ENCODE measurements at regions not wholly inside any gene's neighbourhood (a gene's known extent, or its start where the extent isn't known, plus 50 kb on each side); places are given as distances from the start of the nearest gene placed in this dataset.

GRCh38 chr12:126768517-126768916, 1498.5 kb upstream of the TMEM132C start:
- TF ChIP-seq GATA3 (IDR thresholded peaks at IDR 0.05; ENCODE audit: low read depth, low read length), result no peak
- TF ChIP-seq GATA2 (IDR thresholded peaks at IDR 0.05; ENCODE audit: low read depth, low read length), result no peak

DNA sequence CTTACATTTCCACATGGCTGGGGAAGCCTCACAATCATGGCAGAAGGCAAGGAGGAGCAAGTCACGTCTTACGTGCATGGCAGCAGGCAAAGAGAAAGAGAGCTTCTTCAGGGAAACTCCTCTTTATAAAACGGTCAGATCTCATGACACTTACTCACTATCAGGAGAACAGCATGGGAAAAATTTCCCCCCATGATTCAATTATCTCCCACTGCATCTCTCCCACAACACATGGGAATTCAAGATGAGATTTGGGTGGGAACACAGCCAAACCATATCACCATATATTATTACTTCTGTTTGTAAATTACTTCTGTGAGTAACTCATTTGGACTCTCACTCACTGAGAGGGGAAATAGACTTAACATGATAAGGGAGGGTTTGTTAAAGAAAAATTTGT, 1496.8 kb upstream of the TMEM132C start:
- TF ChIP-seq GATA3 (IDR thresholded peaks at IDR 0.05; ENCODE audit: low read depth, low read length), result no peak
- TF ChIP-seq GATA2 (IDR thresholded peaks at IDR 0.05; ENCODE audit: low read depth, low read length), result no peak

DNA sequence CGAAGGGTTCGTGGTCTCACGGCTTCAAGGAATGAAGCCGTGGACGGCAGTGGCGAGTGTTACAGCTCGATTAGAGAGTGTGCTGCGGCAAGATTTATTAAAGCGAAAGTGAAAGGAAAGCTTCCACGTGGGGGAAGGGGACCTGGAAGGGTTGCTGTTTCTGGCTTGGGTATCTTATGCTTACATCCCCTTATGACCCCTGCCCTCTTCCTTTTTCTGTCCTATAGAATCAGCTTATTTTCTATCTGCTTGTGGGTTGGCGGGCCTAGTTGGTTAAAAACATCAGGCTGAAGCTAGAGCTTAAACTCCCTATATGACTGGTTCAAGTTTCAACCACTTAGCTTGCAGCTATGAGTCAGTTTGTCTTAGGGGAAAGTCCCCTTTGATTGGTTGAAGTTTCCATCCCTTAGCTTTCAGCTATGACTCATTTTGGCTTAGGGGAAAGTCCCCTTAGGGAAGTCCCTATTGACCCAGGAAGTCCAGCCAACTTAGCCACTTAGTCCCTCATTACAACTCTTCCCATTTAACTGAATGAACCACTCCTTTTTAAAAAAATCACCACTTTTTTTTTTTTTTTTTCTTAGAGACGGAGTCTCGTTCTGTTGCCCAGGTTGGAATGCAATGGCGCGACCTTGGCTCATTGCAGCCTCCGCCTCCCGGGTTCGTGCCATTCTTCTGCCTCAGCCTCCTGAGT, 1494.7 kb upstream of the TMEM132C start:
- TF ChIP-seq GATA2 (IDR thresholded peaks at IDR 0.05; ENCODE audit: low read depth, low read length), result no peak
- no peak for TF ChIP-seq GATA3 (IDR thresholded peaks at IDR 0.05; ENCODE audit: low read depth, low read length)

GRCh38 chr12:126773012-126773411, 1494.0 kb upstream of the TMEM132C start:
- TF ChIP-seq GATA3 (IDR thresholded peaks at IDR 0.05; ENCODE audit: low read depth, low read length) (no peak), GATA2 (IDR thresholded peaks at IDR 0.05; ENCODE audit: low read depth, low read length) (no peak)

DNA sequence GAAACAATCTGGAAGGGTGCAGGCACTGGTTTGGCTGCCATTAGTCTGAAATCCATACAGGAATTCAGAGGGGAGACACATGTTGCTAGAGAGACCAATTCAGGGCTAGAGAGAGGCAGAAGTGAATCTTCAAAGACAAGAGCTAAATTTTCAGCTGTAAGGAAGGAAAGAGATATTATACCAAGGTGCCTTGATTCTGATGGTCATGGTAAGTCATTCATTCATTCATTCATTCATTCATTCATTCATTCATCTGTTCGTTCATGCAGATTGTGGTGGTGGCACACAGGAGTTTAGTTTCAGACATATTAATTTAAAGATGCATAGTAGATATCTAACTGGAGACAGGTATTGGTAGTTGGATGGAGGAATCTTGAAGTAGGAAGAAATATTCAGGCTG, 1493.5 kb upstream of the TMEM132C start:
- TF ChIP-seq GATA3 (IDR thresholded peaks at IDR 0.05; ENCODE audit: low read depth, low read length) (no peak), GATA2 (IDR thresholded peaks at IDR 0.05; ENCODE audit: low read depth, low read length) (no peak)

DNA sequence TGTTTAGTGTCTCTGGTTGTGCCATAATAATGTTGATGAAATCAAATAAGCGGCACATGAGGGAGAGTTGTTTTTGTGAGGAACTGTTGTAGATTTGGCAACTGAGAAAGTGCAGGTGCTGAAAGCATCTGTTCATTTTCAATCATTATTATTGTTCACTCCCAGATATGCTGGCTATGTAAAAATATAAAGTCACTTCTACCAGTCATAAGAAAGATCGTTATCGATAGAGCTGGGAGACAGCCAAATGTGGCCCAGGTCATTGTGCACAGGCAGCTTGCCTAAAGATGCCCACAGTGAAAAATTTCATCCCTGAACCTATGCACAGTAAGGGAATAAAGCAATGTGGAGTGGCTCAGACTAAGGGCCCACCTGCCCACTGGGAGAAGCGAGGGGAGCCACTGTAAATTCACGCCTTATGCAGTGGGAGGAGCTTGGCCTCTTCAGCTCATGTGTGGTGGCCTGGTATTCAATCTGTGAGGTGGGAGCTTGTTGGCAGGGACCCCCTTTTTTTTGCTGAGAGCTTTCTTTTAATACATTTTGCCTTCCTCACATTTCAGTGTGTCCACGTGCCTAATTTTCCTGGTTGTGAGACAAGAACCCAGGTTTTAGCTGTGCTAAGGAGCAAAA, 1490.8 kb upstream of the TMEM132C start:
- TF ChIP-seq GATA3 (IDR thresholded peaks at IDR 0.05; ENCODE audit: low read depth, low read length), result no peak
- peak; percentile 77 for TF ChIP-seq GATA2 (IDR thresholded peaks at IDR 0.05; ENCODE audit: low read depth, low read length)

GRCh38 chr12:126780343-126780742, 1486.6 kb upstream of the TMEM132C start:
- no peak for TF ChIP-seq GATA3 (IDR thresholded peaks at IDR 0.05; ENCODE audit: low read depth, low read length)
- no peak for TF ChIP-seq GATA2 (IDR thresholded peaks at IDR 0.05; ENCODE audit: low read depth, low read length)

- TF ChIP-seq GATA3 (IDR thresholded peaks at IDR 0.05; ENCODE audit: low read depth, low read length) (no peak), GATA2 (IDR thresholded peaks at IDR 0.05; ENCODE audit: low read depth, low read length) (no peak)
Measured at GRCh38 chr12:126781593-126781992, 1485.4 kb upstream of the TMEM132C start.

DNA sequence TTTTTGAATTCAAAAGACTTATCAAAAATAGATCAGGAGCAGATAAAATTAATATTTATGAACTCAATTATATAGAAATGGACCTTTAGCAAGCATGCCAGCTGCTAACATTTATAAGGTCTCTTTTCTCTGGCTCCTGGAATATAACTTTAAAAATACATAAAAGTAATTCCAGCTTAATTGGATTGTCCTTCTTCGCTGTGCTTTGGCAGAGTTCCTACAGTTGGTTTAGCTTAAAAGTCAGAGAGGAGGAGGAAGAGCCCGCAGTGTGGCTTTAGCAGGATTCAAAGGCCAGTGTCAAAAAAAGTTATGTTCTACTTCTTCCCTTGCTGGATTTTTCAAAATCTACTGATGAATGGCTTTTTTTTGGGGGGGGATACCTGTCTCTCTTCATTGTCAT, 1484.9 kb upstream of the TMEM132C start:
- TF ChIP-seq GATA3 (IDR thresholded peaks at IDR 0.05; ENCODE audit: low read depth, low read length) (no peak), GATA2 (IDR thresholded peaks at IDR 0.05; ENCODE audit: low read depth, low read length) (no peak)

GRCh38 chr12:126784328-126784921, 1482.5 kb upstream of the TMEM132C start:
- TF ChIP-seq GATA2 (IDR thresholded peaks at IDR 0.05; ENCODE audit: low read depth, low read length) (no peak), GATA3 (IDR thresholded peaks at IDR 0.05; ENCODE audit: low read depth, low read length) (no peak)

DNA sequence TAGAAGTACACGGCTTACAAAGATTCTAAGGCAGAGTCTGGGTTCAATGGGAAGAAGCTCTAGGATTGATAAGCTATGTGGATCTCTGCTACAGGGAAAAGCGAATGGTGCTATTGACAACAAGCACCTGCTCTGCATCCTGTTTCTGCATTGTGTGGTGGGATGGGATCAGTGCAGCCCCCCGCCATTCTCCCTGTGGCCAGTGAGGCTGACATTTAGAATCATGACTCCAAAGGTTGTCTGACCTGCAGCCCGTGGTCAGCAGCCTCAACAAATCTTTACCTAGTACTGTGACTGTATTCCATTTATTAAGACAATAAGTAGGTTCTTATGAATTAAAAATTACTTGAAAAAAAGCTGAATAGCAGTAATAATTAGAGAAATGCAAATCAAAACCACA, 1477.0 kb upstream of the TMEM132C start:
- TF ChIP-seq GATA3 (IDR thresholded peaks at IDR 0.05; ENCODE audit: low read depth, low read length) (no peak), GATA2 (IDR thresholded peaks at IDR 0.05; ENCODE audit: low read depth, low read length) (no peak)

DNA sequence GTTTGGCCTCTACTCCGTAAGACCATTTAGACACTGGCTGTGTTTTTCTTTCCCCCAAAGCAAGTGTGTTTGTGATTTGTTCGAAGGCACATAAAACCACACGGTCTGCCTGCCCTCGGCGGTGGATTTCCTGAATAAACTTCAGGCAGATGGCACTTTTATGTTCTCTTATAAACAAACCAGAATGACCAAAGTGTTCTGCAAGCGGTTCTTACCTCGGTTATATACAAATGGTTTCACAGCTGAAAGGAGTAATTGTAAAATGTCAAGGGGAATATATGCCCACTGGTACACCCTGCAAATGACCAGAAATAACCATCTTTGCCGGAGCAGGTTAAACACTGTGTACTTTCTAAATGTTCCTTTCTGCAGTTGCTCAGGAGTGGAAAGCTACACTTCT, 1475.8 kb upstream of the TMEM132C start:
- no peak for TF ChIP-seq GATA3 (IDR thresholded peaks at IDR 0.05; ENCODE audit: low read depth, low read length)
- no peak for TF ChIP-seq GATA2 (IDR thresholded peaks at IDR 0.05; ENCODE audit: low read depth, low read length)

DNA sequence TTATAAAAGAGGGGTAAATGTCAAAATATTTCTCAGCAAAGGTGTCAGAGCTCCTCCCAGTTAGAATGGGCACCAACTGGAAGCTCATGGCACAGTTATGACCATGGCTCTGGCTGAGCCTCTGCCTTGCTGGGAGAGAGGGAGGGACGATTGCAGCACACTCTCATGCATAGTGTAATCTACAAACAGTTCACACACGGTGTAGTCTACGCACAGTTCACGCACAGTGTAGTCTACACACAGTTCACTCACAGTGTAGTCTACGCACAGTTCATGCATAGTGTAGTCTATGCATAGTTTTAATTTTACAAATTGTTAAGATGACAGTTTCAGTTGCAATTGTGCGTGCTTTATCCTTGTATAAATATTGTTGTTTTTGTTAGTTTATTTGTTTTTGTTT, 1474.6 kb upstream of the TMEM132C start:
- no peak for TF ChIP-seq GATA3 (IDR thresholded peaks at IDR 0.05; ENCODE audit: low read depth, low read length)
- no peak for TF ChIP-seq GATA2 (IDR thresholded peaks at IDR 0.05; ENCODE audit: low read depth, low read length)

- TF ChIP-seq GATA2 (IDR thresholded peaks at IDR 0.05; ENCODE audit: low read depth, low read length) (no peak), GATA3 (IDR thresholded peaks at IDR 0.05; ENCODE audit: low read depth, low read length) (no peak)
Measured at GRCh38 chr12:126797525-126797924, 1469.4 kb upstream of the TMEM132C start.

DNA sequence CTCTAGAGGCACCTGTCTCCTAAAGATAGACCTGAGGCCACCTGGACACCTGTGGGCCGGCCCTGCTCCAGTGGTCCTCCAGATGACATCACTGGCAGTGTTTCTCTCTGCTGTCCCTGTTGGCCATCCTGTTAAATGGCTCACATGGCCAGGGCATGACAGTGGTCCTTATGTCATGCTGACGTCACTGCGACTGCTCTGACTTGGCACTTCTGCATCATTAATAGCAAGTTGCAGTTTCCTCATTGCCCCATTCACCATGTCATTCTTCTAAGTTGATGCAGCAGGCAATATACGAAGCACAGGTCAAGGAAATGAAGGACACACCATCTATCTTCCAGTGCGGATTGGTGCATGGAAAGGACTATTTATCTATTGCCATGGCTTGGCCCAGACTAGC, 1468.5 kb upstream of the TMEM132C start:
- TF ChIP-seq GATA3 (IDR thresholded peaks at IDR 0.05; ENCODE audit: low read depth, low read length) (no peak), GATA2 (IDR thresholded peaks at IDR 0.05; ENCODE audit: low read depth, low read length) (no peak)

Measured in SH-SY5Y (cell line).